HG03139 (cell line): ENCODE measurements at regions not wholly inside any gene's neighbourhood (a gene's known extent, or its start where the extent isn't known, plus 50 kb on each side); places are given as distances from the start of the nearest gene placed in this dataset.

Experiments
- ATAC-seq: cut with Tn5 transposase; IDR thresholded peaks from one replicate; pipeline ENCODE4 v1.9.1; 2021; ENCODE audit not compliant: unreplicated experiment

DNA sequence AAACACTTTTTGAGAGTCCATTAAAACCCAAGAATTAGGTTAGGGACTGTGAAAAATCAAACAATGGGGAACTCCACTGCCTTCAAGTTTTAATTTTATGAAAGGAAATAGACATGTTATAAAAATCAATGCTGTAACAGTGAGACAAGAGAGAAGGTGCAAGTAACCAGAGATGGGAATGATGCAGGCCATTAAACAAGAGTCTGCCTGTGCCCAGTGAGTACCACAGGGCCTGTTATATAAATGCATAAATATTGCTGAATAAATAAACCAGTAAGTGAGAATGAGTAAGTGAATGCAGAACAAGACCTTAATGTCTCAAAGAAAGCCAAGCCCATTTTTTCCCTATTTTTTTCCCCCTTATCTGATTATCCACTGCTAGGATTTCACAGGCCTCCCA lies 53.3 kb upstream of the BMP2K start:
- no peak for ATAC-seq
